MM.1S (cell line): ENCODE measurements at regions not wholly inside any gene's neighbourhood (a gene's known extent, or its start where the extent isn't known, plus 50 kb on each side); places are given as distances from the start of the nearest gene placed in this dataset.

Source experiments
- DNase-seq: peaks from one replicate; pipeline ENCODE4 v3.0.0-alpha.2; 2015
- H2AFZ ChIP-seq: fragments of 300-600 bp; sonication (generic); 2 replicates; pipeline ENCODE4 v1.6.0; 2016; ENCODE audit warnings: antibody characterized with exemption, low read length
- H3F3A ChIP-seq: fragments of 300-600 bp; sonication (generic); 2 replicates; pipeline ENCODE4 v1.6.1; 2016; ENCODE audit warnings: mild to moderate bottlenecking, antibody characterized with exemption, low read length, moderate library complexity, mixed read lengths; ENCODE audit not compliant: insufficient read depth
- H3K27ac ChIP-seq: fragments of 300-600 bp; sonication (generic); 2 replicates; pipeline ENCODE4 v1.5.1; 2016; ENCODE audit warnings: mild to moderate bottlenecking, low read length
- H3K27me3 ChIP-seq: fragments of 300-600 bp; sonication (generic); replicated peaks from 2 replicates; pipeline ENCODE4 v1.6.0; 2016; ENCODE audit warnings: low read length; ENCODE audit not compliant: insufficient read depth
- H3K36me3 ChIP-seq: fragments of 300-600 bp; sonication (generic); replicated peaks from 2 replicates; pipeline ENCODE4 v1.6.1; 2016; ENCODE audit warnings: mild to moderate bottlenecking, low read length, mixed read lengths; ENCODE audit not compliant: insufficient read depth
- H3K4me1 ChIP-seq: fragments of 300-600 bp; sonication (generic); 2 replicates; pipeline ENCODE4 v1.6.1; 2016; ENCODE audit warnings: low read length, mixed read lengths
- H3K4me2 ChIP-seq: fragments of 300-600 bp; sonication (generic); 2 replicates; pipeline ENCODE4 v1.6.0; 2016; ENCODE audit warnings: low read depth, low read length
- H3K4me3 ChIP-seq: fragments of 300-600 bp; sonication (generic); 2 replicates; pipeline ENCODE4 v1.5.1; 2016; ENCODE audit warnings: low read length, mixed read lengths
- H3K79me2 ChIP-seq: fragments of 300-600 bp; sonication (generic); 2 replicates; pipeline ENCODE4 v1.6.1; 2016; ENCODE audit warnings: mixed run types, low read length, mixed read lengths
- H3K9ac ChIP-seq: fragments of 300-600 bp; sonication (generic); 2 replicates; pipeline ENCODE4 v1.6.1; 2016; ENCODE audit warnings: low read length, mixed read lengths
- H3K9me2 ChIP-seq: fragments of 300-600 bp; sonication (generic); replicated peaks from 2 replicates; pipeline ENCODE4 v1.6.1; 2016; ENCODE audit warnings: mild to moderate bottlenecking, low read length, mixed read lengths; ENCODE audit not compliant: insufficient read depth
- H3K9me3 ChIP-seq: fragments of 300-600 bp; sonication (generic); replicated peaks from 2 replicates; pipeline ENCODE4 v1.6.1; 2016; ENCODE audit warnings: mild to moderate bottlenecking, low read length, mixed read lengths; ENCODE audit not compliant: insufficient read depth
- H4K20me1 ChIP-seq: fragments of 300-600 bp; sonication (generic); 2 replicates; pipeline ENCODE4 v1.6.1; 2016; ENCODE audit warnings: mild to moderate bottlenecking, low read length, moderate library complexity, mixed read lengths; ENCODE audit not compliant: insufficient read depth
- CTCF ChIP-seq: fragments of 300-600 bp; sonication (generic); IDR thresholded peaks from 2 replicates; pipeline ENCODE4 v1.5.1; 2016; ENCODE audit warnings: antibody characterized with exemption, low read length, mixed read lengths
- EZH2 ChIP-seq: fragments of 300-600 bp; sonication (generic); optimal IDR thresholded peaks from 2 replicates; pipeline ENCODE3; 2017; ENCODE audit warnings: low read depth, mild to moderate bottlenecking, antibody characterized with exemption, low read length, mixed read lengths
- EZH2phosphoT487 ChIP-seq: fragments of 300-600 bp; sonication (generic); IDR thresholded peaks from 2 replicates; pipeline ENCODE4 v1.6.1; 2018; ENCODE audit warnings: antibody characterized with exemption, low read length

DNA sequence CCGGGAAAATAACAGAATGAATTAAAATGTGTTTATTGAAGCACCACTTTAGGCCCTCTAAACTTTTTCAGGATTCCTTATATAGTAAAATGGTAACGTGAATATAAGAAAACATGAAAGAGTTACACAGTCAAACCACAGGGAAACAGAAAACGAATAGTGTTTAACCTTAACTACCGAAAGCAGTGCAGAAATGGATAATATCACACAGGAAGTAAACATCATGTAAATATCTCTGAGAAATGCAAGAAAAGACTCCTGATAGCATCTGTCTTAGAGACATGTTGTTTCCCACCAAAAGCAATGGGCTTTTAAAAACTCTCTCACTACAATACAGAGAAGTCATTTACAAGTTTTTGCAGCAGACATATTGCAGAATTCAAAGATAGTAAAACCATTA lies 323.9 kb upstream of the CXXC4 start:
- Histone ChIP-seq H3K9ac (no peak overlapping the region), H2AFZ (no peak overlapping the region), H3K4me3 (no peak overlapping the region), H3K27me3 (no peaks in the 10 kb centered on the region), H4K20me1 (no peaks in the 10 kb centered on the region), H3F3A (no peaks in the 10 kb centered on the region), H3K9me3 (no peaks in the 10 kb centered on the region), H3K4me1 (no peaks in the 10 kb centered on the region), H3K36me3 (no peaks in the 10 kb centered on the region), H3K79me2 (no peaks in the 10 kb centered on the region), H3K27ac (no peak overlapping the region), H3K4me2 (no peak overlapping the region), H3K9me2 (no peaks in the 10 kb centered on the region)
- DNase-seq = peak; percentile 16
- TF ChIP-seq CTCF = no peak
- TF ChIP-seq EZH2 = no peak
- no peak for TF ChIP-seq EZH2phosphoT487

GRCh38 chr4:104826171-104826570 lies 320.5 kb upstream of the TET2 start:
- H3K4me3 ChIP-seq = no peak overlapping the region
- DNase-seq = no peak

DNA sequence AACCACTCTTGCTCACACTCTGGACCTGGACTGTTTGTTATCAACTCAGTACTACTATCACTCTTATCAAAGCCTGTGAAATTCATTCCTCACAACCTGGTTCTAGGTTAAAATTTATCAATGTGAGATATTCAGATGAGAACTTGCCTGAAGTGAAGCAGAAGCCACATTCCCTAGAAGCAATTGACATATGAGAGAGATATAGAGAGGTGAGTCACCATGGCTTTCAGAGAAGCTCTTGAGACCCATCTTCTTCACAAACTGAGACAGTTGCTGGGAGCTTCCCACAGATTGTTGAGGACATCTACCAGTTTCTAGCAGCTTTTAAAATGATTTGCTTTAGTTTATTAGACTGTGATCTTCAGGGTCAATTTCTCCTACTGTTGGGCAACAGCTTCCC lies 316.9 kb upstream of the TET2 start:
- H3K4me2 ChIP-seq = no peak overlapping the region
- H3K9me3 ChIP-seq = no peaks in the 10 kb centered on the region
- no peaks in the 10 kb centered on the region for H3K9me2 ChIP-seq
- no peaks in the 10 kb centered on the region for H3F3A ChIP-seq
- no peak overlapping the region for H3K9ac ChIP-seq
- no peaks in the 10 kb centered on the region for H3K36me3 ChIP-seq
- no peak overlapping the region for H3K4me3 ChIP-seq
- no peaks in the 10 kb centered on the region for H3K79me2 ChIP-seq
- no peak for TF ChIP-seq EZH2
- no peak for TF ChIP-seq CTCF
- no peak for TF ChIP-seq EZH2phosphoT487
- H2AFZ ChIP-seq = no peak overlapping the region
- DNase-seq = no peak
- no peaks in the 10 kb centered on the region for H3K27me3 ChIP-seq
- H3K4me1 ChIP-seq = no peaks in the 10 kb centered on the region
- H4K20me1 ChIP-seq = no peaks in the 10 kb centered on the region
- H3K27ac ChIP-seq = no peak overlapping the region

More at GRCh38 chr4:104826171-104826570, 320.5 kb upstream of the TET2 start:
- Histone ChIP-seq H3K27me3 (no peaks in the 10 kb centered on the region), H3K9me3 (no peaks in the 10 kb centered on the region), H3K9me2 (no peaks in the 10 kb centered on the region), H3K27ac (no peak overlapping the region), H4K20me1 (no peaks in the 10 kb centered on the region), H3K36me3 (no peaks in the 10 kb centered on the region), H3K4me2 (no peak overlapping the region), H3K4me1 (no peaks in the 10 kb centered on the region), H3K9ac (no peak overlapping the region), H3K79me2 (no peaks in the 10 kb centered on the region), H3F3A (no peaks in the 10 kb centered on the region), H2AFZ (no peak overlapping the region)
- TF ChIP-seq EZH2 = no peak
- TF ChIP-seq EZH2phosphoT487 = no peak
- no peak for TF ChIP-seq CTCF
